ENCODE measurements at regions not wholly inside any gene's neighbourhood (a gene's known extent, or its start where the extent isn't known, plus 50 kb on each side); places are given as distances from the start of the nearest gene placed in this dataset.
"Not testable (repeated sequence)": the region's sequence is repeated elsewhere in the genome, so short reads cannot be mapped to it uniquely, and the experiment has no call there.

DNA sequence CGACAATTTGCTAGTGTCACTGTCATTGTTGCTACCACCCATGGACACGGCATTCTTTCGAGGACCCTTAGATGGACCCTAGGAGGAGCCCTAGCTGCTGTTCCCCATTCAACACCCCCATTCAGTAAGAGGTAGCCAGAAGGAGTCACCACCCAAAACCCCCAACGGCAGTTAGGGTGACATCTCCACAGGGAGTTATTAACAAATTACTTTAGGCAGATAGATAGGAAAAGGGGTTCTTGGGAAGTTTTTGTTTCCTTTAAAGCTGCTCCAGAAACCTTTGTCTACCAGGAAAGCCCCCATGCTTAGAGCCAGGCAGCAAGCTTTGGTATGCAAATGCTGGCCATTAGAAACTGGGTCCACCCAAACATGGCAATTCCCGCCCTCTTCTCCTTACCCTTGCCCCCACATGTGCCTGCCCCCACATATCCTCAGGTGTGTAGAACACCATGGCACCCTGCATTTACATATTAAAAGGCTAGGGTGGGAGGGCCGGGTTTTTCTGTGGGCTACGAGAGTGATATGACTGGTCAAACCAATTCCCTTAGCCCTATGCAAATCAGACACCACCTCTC lies 190.9 kb downstream of the SLITRK6 start:
- DNase-seq (ENCODE audit: low read depth in 1 of 2, low spot score in 1 of 2) = no peak

GRCh38 chr13:85603735-85604134 lies 195.5 kb downstream of the SLITRK6 start:
- no peak for DNase-seq (ENCODE audit: low read depth in 1 of 2, low spot score in 1 of 2)

DNA sequence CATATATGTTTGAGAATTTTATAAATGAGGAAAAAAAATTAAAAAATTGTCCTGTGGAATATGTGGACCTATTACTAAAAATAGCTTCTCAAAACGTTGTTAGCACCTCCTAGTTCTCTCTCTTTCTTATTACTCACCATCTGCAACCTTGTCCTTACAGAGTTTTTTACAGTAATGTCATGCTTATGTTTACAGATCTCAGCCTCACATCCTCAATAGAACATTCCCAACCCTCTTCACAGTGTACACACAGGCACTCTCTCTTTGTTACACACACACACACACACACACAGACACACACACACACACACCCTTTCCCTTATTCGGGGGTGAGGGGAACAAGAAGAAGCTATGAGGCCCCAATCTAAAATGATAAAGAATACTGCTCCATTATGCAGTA lies 197.7 kb downstream of the SLITRK6 start:
- DNase-seq (ENCODE audit: low read depth in 1 of 2, low spot score in 1 of 2) = no peak

DNA sequence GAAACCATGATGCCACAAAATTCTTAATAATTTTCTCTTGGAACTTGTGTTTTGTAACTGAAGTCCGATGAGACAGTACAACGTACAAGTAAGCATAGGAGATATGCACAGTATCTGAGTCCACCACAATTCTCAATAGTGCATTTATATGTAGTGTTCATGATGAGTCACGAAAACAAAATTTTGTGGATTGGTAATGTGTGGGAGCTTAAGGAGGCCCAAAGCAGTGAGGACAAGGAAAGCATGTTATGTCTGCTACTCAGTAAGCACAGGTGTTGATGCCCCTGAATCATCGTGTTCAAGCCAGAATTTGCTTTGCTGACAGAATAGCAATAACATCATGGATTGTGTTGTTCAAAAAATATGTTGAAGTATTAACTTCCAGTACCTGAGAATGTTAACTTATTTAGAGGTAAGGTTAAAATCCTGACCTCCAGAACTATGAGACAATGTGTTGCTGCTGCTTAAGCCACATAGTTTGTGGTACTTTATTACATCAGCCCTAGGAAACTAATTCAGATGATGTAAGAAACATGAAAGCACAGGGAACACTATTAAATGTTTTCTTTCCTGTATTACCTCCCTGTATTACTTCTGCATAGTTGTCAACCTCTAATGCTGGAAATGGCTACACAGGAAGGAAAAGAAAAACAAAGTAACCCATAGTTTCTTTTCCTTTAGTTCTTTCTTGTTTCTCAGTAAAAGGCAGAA lies 201.3 kb downstream of the SLITRK6 start:
- DNase-seq (ENCODE audit: low read depth in 1 of 2, low spot score in 1 of 2) = no peak

DNA sequence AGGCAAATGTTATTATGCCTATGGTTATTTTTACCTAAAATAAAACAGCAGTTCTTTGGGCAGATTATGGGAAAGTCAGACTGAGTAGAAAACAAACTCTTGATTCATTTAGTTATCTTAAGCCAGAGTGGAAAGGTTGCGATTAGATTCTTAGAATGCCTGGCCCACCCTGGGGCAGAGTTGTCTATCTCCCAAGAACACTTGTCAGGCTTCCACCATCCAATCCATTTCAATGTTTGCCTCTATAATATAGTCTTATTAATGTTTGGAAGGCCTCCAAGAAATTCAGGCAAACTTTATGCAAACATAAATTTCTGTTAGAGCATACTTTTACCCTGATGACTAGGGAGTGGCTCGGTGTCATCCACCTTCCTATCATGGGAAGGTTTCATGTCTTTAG lies 207.0 kb downstream of the SLITRK6 start:
- no peak for DNase-seq (ENCODE audit: low read depth in 1 of 2, low spot score in 1 of 2)

GRCh38 chr13:85590231-85590931 lies 208.8 kb downstream of the SLITRK6 start:
- no peak for DNase-seq (ENCODE audit: low read depth in 1 of 2, low spot score in 1 of 2)

GRCh38 chr13:85589021-85589420 lies 210.2 kb downstream of the SLITRK6 start:
- DNase-seq (ENCODE audit: low read depth in 1 of 2, low spot score in 1 of 2) = no peak

- DNase-seq (ENCODE audit: low read depth in 1 of 2, low spot score in 1 of 2) = no peak
Observed at GRCh38 chr13:85588359-85588758, 210.9 kb downstream of the SLITRK6 start.

GRCh38 chr13:85586856-85587255 lies 212.4 kb downstream of the SLITRK6 start:
- DNase-seq (ENCODE audit: low read depth in 1 of 2, low spot score in 1 of 2) = no peak

DNA sequence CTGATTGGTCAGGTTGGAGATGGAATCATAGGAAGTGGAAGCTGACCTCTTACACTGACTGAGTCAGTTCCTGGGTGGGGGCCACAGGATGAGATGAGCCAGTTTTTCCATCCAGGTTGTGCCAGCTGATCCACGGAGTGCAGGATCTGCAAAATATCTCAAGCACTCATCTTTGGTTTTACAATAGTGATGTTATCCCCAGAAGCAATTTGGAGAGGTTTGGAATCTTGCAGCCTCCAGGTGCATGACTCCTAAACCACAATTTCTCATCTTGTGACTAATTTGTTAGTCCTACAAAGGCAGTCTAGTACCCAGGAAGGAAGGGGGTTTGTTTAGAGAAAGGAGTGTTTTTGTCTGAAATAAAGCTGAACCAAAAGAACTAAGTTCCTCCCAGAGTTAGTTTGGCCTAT lies 212.8 kb downstream of the SLITRK6 start:
- no peak for DNase-seq (ENCODE audit: low read depth in 1 of 2, low spot score in 1 of 2)

GRCh38 chr13:85582890-85583289 lies 216.3 kb downstream of the SLITRK6 start:
- no peak for DNase-seq (ENCODE audit: low read depth in 1 of 2, low spot score in 1 of 2)

GRCh38 chr13:85575110-85575509 lies 224.1 kb downstream of the SLITRK6 start:
- DNase-seq (ENCODE audit: low read depth in 1 of 2, low spot score in 1 of 2) = no peak

- no peak for DNase-seq (ENCODE audit: low read depth in 1 of 2, low spot score in 1 of 2)
Observed at GRCh38 chr13:85567909-85568308, 231.3 kb downstream of the SLITRK6 start.

DNA sequence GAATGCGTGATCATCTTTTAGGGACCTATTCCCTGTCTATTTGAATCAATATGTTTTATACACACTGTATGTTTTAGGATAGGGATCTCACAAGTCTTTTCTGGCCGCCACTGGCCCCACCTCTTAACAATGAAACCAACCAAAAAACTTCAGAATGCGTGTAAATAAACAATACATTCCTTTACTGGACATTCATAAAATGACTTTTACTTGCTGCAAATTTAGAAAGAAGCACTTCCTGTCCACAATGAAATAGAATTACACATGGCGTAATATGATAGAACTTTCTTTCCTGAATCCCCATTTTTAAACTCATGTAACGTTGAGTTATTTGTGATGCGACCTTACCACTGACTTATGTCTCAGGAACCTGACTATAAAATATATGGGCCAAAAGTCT lies 233.6 kb downstream of the SLITRK6 start:
- no peak for DNase-seq (ENCODE audit: low read depth in 1 of 2, low spot score in 1 of 2)

DNA sequence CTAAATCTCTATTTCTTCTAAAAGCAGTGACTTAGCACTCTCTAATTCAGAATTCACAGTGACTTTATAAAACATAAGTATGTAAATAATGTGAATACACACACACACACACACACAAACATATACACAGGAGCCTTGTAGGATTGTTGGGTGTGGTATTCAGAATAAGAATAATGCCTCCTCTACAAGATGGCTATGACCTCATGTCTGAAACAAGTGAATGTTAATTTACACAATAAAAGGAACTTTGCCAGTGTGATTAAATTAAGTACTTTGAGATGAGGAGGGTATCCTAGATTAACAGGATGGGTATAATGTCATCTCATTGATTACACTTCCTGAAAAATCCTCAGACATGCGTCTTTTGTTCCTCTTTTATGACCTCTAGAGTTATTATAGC lies 234.6 kb downstream of the SLITRK6 start:
- no peak for DNase-seq (ENCODE audit: low read depth in 1 of 2, low spot score in 1 of 2)

- DNase-seq (ENCODE audit: low read depth in 1 of 2, low spot score in 1 of 2) = no peak
Observed at GRCh38 chr13:85562282-85562681, 236.9 kb downstream of the SLITRK6 start.

DNA sequence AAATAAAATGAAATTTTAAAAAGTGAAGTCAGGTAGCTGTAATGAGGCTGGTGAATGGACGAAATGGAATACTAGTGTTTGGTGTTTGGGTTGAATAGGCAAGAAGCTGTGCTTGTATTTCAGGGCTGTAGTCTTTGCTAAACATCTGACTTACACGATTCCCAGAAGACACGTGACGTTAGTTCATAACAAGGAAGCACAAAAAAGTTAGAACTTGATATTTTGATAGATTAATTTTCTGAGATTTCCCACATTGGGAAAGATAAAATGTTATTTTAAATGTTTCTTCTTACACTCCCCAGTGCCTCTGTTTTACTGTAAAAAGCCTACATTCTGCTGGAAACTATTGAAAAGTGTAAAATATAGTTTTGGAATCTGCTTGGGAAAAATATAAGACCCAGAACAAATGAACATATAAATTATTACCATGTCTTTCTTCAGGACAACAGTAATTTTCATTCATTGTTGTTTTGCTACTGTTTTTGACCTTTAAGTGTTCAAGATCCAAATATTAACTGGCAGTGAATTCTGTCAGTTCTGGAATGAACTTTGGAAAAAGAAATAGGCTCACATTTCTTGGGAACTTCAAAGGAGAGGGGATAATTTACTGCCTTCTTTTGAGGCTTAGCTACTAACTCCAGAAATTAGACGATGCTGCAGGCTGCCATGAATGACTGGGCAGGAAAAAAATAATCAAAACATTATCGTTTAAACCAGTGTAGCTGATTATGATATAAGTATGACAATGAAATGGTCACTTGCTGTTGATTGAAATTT lies 241.3 kb downstream of the SLITRK6 start:
- DNase-seq (ENCODE audit: low read depth in 1 of 2, low spot score in 1 of 2) = no peak

DNA sequence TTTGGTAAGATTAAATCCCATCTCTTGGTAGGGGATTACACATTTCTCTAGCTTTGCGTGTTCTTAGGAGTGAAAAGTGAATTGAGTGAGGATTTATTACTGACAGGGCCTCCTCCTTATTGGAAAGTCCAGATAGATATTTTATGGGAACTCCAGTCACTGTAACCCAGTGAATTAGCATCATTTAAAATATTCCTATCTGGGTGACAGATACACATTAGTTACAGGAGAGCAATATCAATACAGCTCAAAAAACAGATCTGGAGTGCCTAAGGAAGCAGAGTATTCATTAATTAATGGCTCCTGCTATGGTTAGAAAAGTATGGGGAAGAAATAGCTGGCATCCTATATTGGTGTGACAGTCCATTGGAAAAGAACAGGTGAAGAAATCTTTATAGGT lies 248.2 kb downstream of the SLITRK6 start:
- DNase-seq (ENCODE audit: low read depth in 1 of 2, low spot score in 1 of 2) = no peak

DNA sequence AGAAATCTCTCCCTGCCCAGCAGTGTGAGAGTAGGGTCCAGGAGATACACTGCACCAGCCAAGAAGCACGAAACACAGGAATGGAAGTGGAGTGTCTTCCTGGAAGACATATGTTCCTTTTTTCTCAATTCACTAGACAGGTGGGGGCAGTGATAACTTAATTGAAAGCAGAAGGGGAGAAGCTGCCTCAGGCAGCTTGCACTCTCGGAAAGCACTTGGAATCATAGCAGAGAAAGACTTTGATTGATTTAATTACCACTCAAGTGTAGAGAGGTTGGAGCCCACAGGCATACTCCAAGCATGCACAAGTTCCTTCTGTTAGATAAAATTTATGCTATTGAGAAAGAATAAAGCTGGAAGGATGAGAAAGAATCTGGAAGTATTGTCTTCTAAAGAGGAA lies 249.4 kb downstream of the SLITRK6 start:
- no peak for DNase-seq (ENCODE audit: low read depth in 1 of 2, low spot score in 1 of 2)

GRCh38 chr13:85548845-85549244 lies 250.4 kb downstream of the SLITRK6 start:
- not testable (repeated sequence) for DNase-seq (ENCODE audit: low read depth in 1 of 2, low spot score in 1 of 2)

- DNase-seq (ENCODE audit: low read depth in 1 of 2, low spot score in 1 of 2) = no peak
Observed at GRCh38 chr13:85545771-85546170, 253.4 kb downstream of the SLITRK6 start.

DNA sequence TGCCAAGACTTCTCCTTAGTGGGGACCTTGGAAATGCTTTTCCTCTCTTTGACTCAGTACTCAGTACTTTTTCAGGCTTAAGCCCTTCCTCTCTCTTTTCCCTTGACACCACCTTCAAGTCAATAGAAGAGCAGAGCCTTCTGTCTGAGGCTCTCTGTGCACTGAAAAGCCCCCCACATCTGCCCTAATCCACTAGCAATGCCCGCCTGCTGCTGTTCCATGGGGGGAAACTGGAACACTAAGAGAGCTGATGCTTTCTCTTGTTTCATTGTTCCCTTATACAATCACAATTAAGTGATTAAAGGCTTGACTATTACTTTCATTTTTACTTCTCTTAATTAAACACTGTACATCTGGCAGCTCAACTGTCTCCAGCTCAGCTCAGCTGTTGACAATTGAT lies 254.5 kb downstream of the SLITRK6 start:
- DNase-seq (ENCODE audit: low read depth in 1 of 2, low spot score in 1 of 2) = no peak
